GM10266 (cell line): ENCODE measurements at regions not wholly inside any gene's neighbourhood (a gene's known extent, or its start where the extent isn't known, plus 50 kb on each side); places are given as distances from the start of the nearest gene placed in this dataset.

Experiments
- DNase-seq: peaks from one replicate; pipeline ENCODE4 v3.0.0; 2012; ENCODE audit errors: extremely low spot score
- TF ChIP-seq, protein P1 (sequence below): IDR thresholded peaks from 2 replicates; pipeline ENCODE4 v1.5.1; 2012; ENCODE audit warnings: mild to moderate bottlenecking, low read depth; ENCODE audit not compliant: control insufficient read depth, insufficient read depth; ENCODE audit errors: missing control alignments

DNA sequence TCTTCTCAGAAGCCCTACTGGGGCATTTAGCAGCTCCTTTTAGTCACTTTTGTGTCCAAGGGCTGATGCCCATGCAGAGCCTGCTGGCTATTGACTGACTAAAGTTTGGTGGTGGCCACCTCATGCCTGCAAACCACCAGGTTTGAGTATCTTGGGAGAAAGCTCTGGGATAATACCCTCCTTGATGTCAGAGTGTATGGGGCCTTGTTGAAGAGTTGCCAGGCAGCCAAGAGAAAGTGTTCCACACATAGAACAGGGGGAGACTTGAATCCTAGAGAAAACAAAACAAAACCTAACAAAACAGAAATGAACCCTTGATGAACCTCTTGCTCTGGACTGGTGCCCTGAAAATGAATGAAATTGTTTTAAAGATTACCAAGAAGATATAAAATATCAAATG is 1024.6 kb downstream of the SORCS1 start:
- no peak for DNase-seq
- TF ChIP-seq, protein P1, sequence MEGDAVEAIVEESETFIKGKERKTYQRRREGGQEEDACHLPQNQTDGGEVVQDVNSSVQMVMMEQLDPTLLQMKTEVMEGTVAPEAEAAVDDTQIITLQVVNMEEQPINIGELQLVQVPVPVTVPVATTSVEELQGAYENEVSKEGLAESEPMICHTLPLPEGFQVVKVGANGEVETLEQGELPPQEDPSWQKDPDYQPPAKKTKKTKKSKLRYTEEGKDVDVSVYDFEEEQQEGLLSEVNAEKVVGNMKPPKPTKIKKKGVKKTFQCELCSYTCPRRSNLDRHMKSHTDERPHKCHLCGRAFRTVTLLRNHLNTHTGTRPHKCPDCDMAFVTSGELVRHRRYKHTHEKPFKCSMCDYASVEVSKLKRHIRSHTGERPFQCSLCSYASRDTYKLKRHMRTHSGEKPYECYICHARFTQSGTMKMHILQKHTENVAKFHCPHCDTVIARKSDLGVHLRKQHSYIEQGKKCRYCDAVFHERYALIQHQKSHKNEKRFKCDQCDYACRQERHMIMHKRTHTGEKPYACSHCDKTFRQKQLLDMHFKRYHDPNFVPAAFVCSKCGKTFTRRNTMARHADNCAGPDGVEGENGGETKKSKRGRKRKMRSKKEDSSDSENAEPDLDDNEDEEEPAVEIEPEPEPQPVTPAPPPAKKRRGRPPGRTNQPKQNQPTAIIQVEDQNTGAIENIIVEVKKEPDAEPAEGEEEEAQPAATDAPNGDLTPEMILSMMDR, result no peak

DNA sequence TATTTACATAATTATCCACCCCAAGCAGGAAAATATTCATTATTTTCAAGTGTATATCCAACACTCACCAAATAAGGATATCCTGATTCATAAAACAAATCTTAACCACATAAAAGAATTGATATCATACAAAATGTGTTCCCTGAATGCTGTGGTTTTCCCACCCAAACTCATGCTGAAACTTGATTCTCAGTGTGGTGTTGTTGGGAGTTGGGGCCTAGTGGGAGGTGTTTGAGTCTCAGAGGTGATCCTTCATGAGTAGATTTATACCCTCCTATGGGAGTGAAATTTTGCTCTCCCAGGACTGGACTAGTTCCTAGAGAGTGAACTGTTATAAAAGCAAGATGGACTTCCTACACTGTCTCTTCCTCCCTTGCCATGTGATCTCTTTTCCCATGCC is 1028.3 kb downstream of the SORCS1 start:
- TF ChIP-seq, protein P1, result no peak
- no peak for DNase-seq

DNA sequence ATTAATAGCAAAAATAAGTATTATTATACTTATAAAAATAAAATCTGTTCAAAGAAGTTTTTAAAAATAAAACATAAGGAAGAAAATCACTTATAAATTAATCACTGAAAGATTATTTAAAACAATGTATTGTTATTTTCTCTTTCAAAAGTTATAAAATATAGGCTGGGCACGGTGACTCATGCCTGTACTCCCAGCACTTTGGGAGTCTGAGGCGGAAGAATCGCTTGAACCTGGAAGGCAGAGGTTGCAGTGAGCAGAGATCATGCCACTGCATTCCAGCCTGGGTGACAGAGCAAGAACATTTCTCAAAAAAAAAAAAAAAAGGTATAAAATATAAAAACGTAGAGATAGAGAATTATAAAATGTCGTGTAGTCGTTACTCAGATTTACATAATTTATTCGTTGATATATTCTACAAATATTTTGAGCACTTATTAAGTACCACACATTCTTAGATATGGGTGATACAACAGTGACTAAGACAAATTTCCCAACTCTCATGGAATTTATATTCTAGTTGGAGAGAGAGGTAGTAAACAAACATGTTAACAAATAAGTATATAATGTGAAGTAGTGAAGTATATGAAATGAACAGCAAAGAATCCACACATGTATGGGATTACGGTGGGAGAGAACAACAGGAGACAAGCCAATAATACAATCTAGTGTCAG is 1030.0 kb downstream of the SORCS1 start:
- no peak for DNase-seq
- TF ChIP-seq, protein P1, result no peak

DNA sequence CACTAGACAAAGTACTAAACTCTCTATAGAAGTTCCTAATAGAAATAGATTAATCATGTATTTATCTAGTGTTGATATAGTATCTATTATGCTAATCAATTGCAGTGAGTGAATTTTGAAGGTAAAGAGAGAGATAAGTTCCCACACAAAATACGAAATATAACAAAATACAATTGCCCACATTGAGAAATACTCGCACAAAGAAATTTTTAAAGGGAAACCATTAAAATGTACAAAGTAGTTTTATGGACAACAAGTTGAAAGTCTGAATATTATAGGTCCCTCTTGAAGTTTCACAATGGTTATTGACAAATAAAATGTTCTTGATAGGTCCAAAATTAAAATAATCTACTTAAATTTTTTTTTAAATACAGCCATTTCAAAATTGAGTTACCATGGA is 1031.1 kb downstream of the SORCS1 start:
- no peak for DNase-seq
- TF ChIP-seq, protein P1, result no peak

DNA sequence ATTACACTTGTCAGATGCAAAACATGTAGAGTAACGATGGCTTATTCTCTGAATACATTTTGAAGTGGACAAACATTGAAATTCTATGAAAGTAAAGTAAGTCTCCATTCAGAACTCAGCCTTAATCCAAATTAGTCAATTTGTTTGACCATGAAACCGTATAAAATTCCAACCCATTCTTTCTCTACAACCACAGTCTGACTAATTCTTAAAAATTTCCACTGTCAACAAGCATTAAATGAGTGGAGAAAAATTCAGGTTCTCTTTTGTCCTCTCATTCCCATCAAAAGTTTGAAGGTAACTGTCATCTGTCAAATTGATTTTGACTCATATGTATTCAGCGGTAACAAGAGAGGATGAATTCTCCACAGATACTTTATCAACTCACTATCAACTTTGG is 1031.5 kb downstream of the SORCS1 start:
- TF ChIP-seq, protein P1, result no peak
- DNase-seq, result no peak

DNA sequence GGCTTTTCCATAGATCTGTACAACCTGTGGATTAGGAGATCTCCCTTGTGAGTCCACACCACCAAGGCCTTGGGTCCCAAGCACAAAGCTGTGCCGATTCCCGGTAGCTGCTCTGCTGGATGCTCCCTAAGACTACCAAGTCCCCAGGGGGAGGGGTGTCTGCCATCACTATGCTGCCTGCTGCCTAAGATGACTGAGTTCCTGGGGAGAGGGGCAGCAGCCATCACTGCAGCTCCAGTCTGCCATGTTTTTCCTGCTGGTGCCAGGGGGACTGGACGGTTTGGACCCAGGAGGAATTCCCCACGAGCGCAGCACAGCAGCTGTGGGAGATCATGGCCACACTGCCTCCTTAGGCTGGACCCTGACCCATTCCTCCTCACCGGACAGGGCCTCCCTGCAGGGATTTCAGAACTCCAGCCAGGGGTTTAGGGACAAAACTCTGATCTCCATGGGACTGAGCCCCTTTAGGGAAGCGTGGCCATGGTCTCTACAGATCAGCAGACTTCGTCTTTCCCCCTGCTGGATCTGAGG is 1049.8 kb downstream of the SORCS1 start:
- no peak for DNase-seq
- TF ChIP-seq, protein P1, result no peak

DNA sequence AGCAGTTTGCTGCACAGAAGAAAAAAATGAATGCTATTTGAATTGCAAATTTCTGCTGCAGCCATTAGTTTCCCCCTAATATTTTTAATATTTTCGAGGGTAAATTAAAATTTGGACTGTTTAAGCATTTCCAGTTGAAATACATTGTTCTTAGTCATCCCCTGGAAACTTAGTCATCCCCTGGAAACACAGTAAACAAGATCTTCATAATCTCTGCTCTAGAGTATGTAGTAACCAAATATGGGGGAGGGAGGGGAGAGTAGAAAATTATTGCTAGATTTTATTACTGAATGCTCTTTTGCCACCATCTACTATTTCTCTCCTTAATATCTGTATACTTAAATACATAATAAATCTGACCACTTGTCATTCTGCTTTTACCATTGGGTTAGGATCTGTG is 1053.3 kb downstream of the SORCS1 start:
- DNase-seq, result no peak
- TF ChIP-seq, protein P1, result no peak
